ENCODE measurements at regions not wholly inside any gene's neighbourhood (a gene's known extent, or its start where the extent isn't known, plus 50 kb on each side); places are given as distances from the start of the nearest gene placed in this dataset.
A peak's percentile ranks its signal among the peaks of the same experiment; 100 is the strongest.

DNA sequence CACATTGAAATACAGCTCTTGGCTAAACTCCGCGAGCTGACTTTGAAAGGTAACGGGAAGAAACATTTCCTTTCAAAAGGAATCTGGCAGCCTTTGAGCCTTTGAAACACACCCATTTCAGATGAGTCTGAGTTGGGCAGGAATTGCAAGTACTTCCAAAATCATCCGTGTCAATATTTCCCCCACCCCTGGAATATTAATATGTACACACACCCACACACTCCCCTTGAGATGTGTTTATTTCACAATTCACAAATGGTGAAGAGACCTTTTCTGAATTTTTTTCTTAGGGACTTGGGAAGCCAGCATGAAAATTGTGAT is 438.7 kb upstream of the NRP1 start:
- Histone ChIP-seq H4K5ac (ENCODE audit: insufficient read length, low read depth, low read length) (no peak overlapping the region), H3K4me1 (replicated peaks in 1 of 4; ENCODE audit: control insufficient read depth in 3 of 4, insufficient read depth in 4 of 4, low read length in 3 of 4) (peaks cover 6 to 21% (median 14%) of the 10 kb centered on the region in 4 experiments), H3K4me3 (ENCODE audit: extremely low read depth in 1 of 4, insufficient read depth in 2 of 4, low read depth in 3 of 4, low read length in 4 of 4) (peak overlapping the region in 2 of 4 experiments; percentile 4 to 33; a peak in 3 of 8 replicates), H3K4me2 (ENCODE audit: insufficient read depth in 1 of 2, low read depth in 2 of 2, low read length in 2 of 2) (peak overlapping the region; percentile 63 to 64), H3K36me3 (ENCODE audit: control insufficient read depth in 2 of 4, insufficient read depth in 4 of 4, low read length in 3 of 4) (no peaks in the 10 kb centered on the region), H3K79me2 (ENCODE audit: control insufficient read depth in 1 of 2, insufficient read depth in 2 of 2, low read length in 2 of 2) (no peaks in the 10 kb centered on the region), H3K23ac (ENCODE audit: insufficient read length) (no peak overlapping the region), H3K9me3 (ENCODE audit: insufficient read depth in 2 of 2, low read depth in 1 of 2, low read length in 1 of 2) (no peaks in the 10 kb centered on the region), H3K9ac (replicated peaks in 1 of 4; ENCODE audit: extremely low read depth in 1 of 4, low read depth in 3 of 4, low read length in 3 of 4) (peak overlapping the region in 3 of 4 experiments; percentile 20 to 31 (median 24); a peak in 1 of 7 replicates), H3K23me2 (ENCODE audit: low read depth, low read length) (no peaks in the 10 kb centered on the region), H2AK5ac (ENCODE audit: low read depth, low read length) (peak overlapping the region; percentile 96; the same call in 1 of the 2 replicates), H2BK20ac (ENCODE audit: low read length) (peak overlapping the region; percentile 74; the same call in 1 of the 2 replicates), H4K91ac (replicated peaks; ENCODE audit: insufficient read length, low read length) (peak overlapping the region; percentile 97), H3K56ac (replicated peaks; ENCODE audit: insufficient read length, low read depth, low read length) (no peak overlapping the region), H2BK5ac (ENCODE audit: low read depth, low read length) (peak overlapping the region; percentile 99), H4K8ac (ENCODE audit: extremely low read depth, insufficient read depth, low read length) (no peak overlapping the region), H3K27me3 (replicated peaks in 1 of 4; ENCODE audit: control insufficient read depth in 3 of 4, extremely low read depth in 1 of 4, insufficient read depth in 3 of 4, low read length in 3 of 4) (0 out of 7 replicates have a peak, but pooled peaks cover 0 to 2% (median 0%) of the 10 kb centered on the region in 4 experiments), H4K20me1 (replicated peaks in 1 of 2; ENCODE audit: control insufficient read depth in 1 of 2, insufficient read depth in 2 of 2, low read length in 2 of 2) (no peaks in the 10 kb centered on the region), H3K14ac (ENCODE audit: insufficient read length) (no peak overlapping the region), H3K27ac (ENCODE audit: low read depth, low read length) (peak overlapping the region; percentile 75), H2AFZ (ENCODE audit: low read length) (no peak overlapping the region), H3K18ac (ENCODE audit: extremely low read depth, low read length) (peak overlapping the region; percentile 97; the same call in 1 of the 2 replicates), H2BK12ac (ENCODE audit: low read depth, low read length) (peak overlapping the region; percentile 77), H2BK120ac (replicated peaks; ENCODE audit: low read depth, low read length) (peak overlapping the region; percentile 10), H3K79me1 (ENCODE audit: low read depth, low read length) (no peaks in the 10 kb centered on the region), H2BK15ac (ENCODE audit: low read length) (no peak overlapping the region), H3K4ac (replicated peaks; ENCODE audit: insufficient read length, low read depth, low read length) (no peak overlapping the region)
- DNase-seq (ENCODE audit: low read depth in 1 of 2, low spot score in 2 of 2), result no peak
- 21% methylated on average over 4 of the region's 4 CpGs; no CpG with 5 or more reads in 1 of the 2 experiments for WGBS, 2 experiments (ENCODE audit: extremely low coverage in 1 of 2, insufficient coverage in 1 of 2, insufficient read length in 1 of 2, insufficient replicate concordance in 2 of 2, low coverage in 1 of 2, low lambda C conversion rate in 2 of 2, missing lambda C conversion rate in 1 of 2)
- TF ChIP-seq, protein P1, sequence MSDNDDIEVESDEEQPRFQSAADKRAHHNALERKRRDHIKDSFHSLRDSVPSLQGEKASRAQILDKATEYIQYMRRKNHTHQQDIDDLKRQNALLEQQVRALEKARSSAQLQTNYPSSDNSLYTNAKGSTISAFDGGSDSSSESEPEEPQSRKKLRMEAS (IDR thresholded peaks at IDR 0.05), result no peak
- TF ChIP-seq JUN (IDR thresholded peaks at IDR 0.05; ENCODE audit: low read depth, low read length) (no peak), POLR2A (IDR thresholded peaks at IDR 0.05; ENCODE audit: control extremely low read depth in 1 of 2, low read depth in 2 of 2, low read length in 2 of 2) (peak in 1 of 2 experiments; percentile 29; a peak in 1 of 3 replicates), TAF7 (optimal IDR thresholded peaks at IDR 0.05; ENCODE audit: borderline replicate concordance, low read depth, low read length) (no peak)
- CTCF ChIA-PET (ENCODE audit: partially characterized antibody), result no interaction called here
- POLR2A ChIA-PET (ENCODE audit: partially characterized antibody), result no interaction called here
- no peak for FAIRE-seq

Measured in H1 (cell line).